Sigmoid colon (tissue), 6 donors: ENCODE measurements at regions not wholly inside any gene's neighbourhood (a gene's known extent, or its start where the extent isn't known, plus 50 kb on each side); places are given as distances from the start of the nearest gene placed in this dataset.

Source experiments
- DNase-seq: peaks from one replicate; pipeline ENCODE4 v3.0.0-alpha.2; 2019
- H3K27ac ChIP-seq, 4 donors: fragments of 200-600 bp; sonication (generic); one replicate each; pipeline ENCODE4 v1.5.1; 2016 to 2019; ENCODE audit warnings: mild to moderate bottlenecking in 1 of 4
- H3K27me3 ChIP-seq, 3 donors: fragments of 200-600 bp; sonication (generic); one replicate each; pipeline ENCODE4 v1.5.1; 2019; ENCODE audit warnings: mild to moderate bottlenecking in 1 of 3
- H3K36me3 ChIP-seq, 4 donors: fragments of 200-600 bp; sonication (generic); one replicate each; pipeline ENCODE4 v1.5.1; 2016 to 2019
- H3K4me1 ChIP-seq, 4 donors: fragments of 200-600 bp; sonication (generic); one replicate each; pipeline ENCODE4 v1.5.1; 2017 to 2019
- H3K4me3 ChIP-seq, 4 donors: fragments of 200-600 bp; sonication (generic); one replicate each; pipeline ENCODE4 v1.5.1; 2017 to 2019; ENCODE audit warnings: mild to moderate bottlenecking in 2 of 4, moderate library complexity in 1 of 4
- H3K9me3 ChIP-seq, 4 donors: fragments of 200-600 bp in 3 of 4; sonication (generic) in 3 of 4; one replicate each; pipeline versions ENCODE4 v1.5.1 to v1.6.1; 2013 to 2019
- CTCF ChIP-seq, 4 experiments: fragments of 450-650 bp in 3 of 4; fragments of 200-600 bp in 1 of 4; IDR thresholded peaks; one replicate each; pipeline ENCODE4 v1.5.1; 2016 to 2019; ENCODE audit warnings: antibody characterized with exemption in 4 of 4, mild to moderate bottlenecking in 3 of 4, moderate library complexity in 2 of 4
- EP300 ChIP-seq, 4 donors: sonication (generic); formaldehyde crosslinking; IDR thresholded peaks; one replicate each; pipeline ENCODE4 v1.6.1; 2017; ENCODE audit warnings: antibody characterized with exemption in 4 of 4
- POLR2A ChIP-seq, 2 donors: fragments of 450-650 bp; IDR thresholded peaks; one replicate each; pipeline ENCODE4 v1.6.1; 2016; ENCODE audit warnings: antibody characterized with exemption in 2 of 2, mild to moderate bottlenecking in 2 of 2, moderate library complexity in 2 of 2
- POLR2AphosphoS5 ChIP-seq, 4 donors: sonication (generic); formaldehyde crosslinking; IDR thresholded peaks; one replicate each; pipeline ENCODE4 v1.6.1; 2017; ENCODE audit warnings: antibody characterized with exemption in 4 of 4
- WGBS, 2 donors: extraction: QIAGEN DNeasy Blood & Tissue Kit; methylation state at CpG; one replicate each; pipeline ENCODE4 v1.1.7; 2013; 5-methylcytosine and 5-hydroxymethylcytosine counted together
- intact Hi-C: fragments of 100-400 bp; cut with DNase I; formaldehyde crosslinking; loops from one replicate; pipeline ENCODE4 v1.15.1; 2023
- donor health status: healthy with polysubstance abuse.
- donor health status: healthy.

GRCh38 chr4:62208921-62209320, 1008.8 kb downstream of the ADGRL3 start:
- H3K36me3 ChIP-seq: no peaks in the 10 kb centered on the region
- H3K4me1 ChIP-seq: no peaks in the 10 kb centered on the region
- no peaks in the 10 kb centered on the region for H3K27me3 ChIP-seq
- no peak overlapping the region for H3K27ac ChIP-seq
- 72 to 85% methylated on average over 4 of the region's 4 CpGs for WGBS, 2 donors
- H3K4me3 ChIP-seq: no peak overlapping the region
- intact Hi-C loops: no loop called here
- TF ChIP-seq POLR2AphosphoS5 (IDR thresholded peaks at IDR 0.05): no peak
- no peak for TF ChIP-seq POLR2A (IDR thresholded peaks at IDR 0.05)
- no peak for TF ChIP-seq CTCF (IDR thresholded peaks at IDR 0.05)
- TF ChIP-seq EP300 (IDR thresholded peaks at IDR 0.05): no peak
- no peaks in the 10 kb centered on the region for H3K9me3 ChIP-seq
- no peak for DNase-seq

- no peaks in the 10 kb centered on the region for H3K36me3 ChIP-seq
- no peaks in the 10 kb centered on the region for H3K27me3 ChIP-seq
- no peak for TF ChIP-seq EP300 (IDR thresholded peaks at IDR 0.05)
- TF ChIP-seq CTCF (IDR thresholded peaks at IDR 0.05): no peak
- TF ChIP-seq POLR2AphosphoS5 (IDR thresholded peaks at IDR 0.05): no peak
- no peak for TF ChIP-seq POLR2A (IDR thresholded peaks at IDR 0.05)
- H3K27ac ChIP-seq: no peak overlapping the region
- no peak for DNase-seq
- no peaks in the 10 kb centered on the region for H3K9me3 ChIP-seq
- intact Hi-C loops: no loop called here
- H3K4me3 ChIP-seq: no peak overlapping the region
- WGBS, 2 donors: 96 to 98% methylated on average over 4 of the region's 4 CpGs
- H3K4me1 ChIP-seq: no peaks in the 10 kb centered on the region
Observed at GRCh38 chr4:62204136-62204535, 1004.0 kb downstream of the ADGRL3 start.

GRCh38 chr4:62199291-62199810, 999.2 kb downstream of the ADGRL3 start:
- intact Hi-C loops: no loop called here
- H3K27me3 ChIP-seq: no peaks in the 10 kb centered on the region
- H3K27ac ChIP-seq: no peak overlapping the region
- TF ChIP-seq EP300 (IDR thresholded peaks at IDR 0.05) (no peak), POLR2AphosphoS5 (IDR thresholded peaks at IDR 0.05) (no peak), CTCF (IDR thresholded peaks at IDR 0.05) (no peak), POLR2A (IDR thresholded peaks at IDR 0.05) (no peak)
- H3K4me1 ChIP-seq: no peaks in the 10 kb centered on the region
- H3K9me3 ChIP-seq: no peaks in the 10 kb centered on the region
- WGBS, 2 donors: 71 to 74% methylated on average over 8 of the region's 8 CpGs
- DNase-seq: no peak
- H3K4me3 ChIP-seq: no peak overlapping the region
- no peaks in the 10 kb centered on the region for H3K36me3 ChIP-seq

- DNase-seq: no peak
- no peaks in the 10 kb centered on the region for H3K36me3 ChIP-seq
- whole genome bisulfite sequencing, 2 donors: 83 to 96% methylated on average over 5 of the region's 5 CpGs
- no peaks in the 10 kb centered on the region for H3K4me1 ChIP-seq
- no peaks in the 10 kb centered on the region for H3K9me3 ChIP-seq
- H3K27me3 ChIP-seq: no peaks in the 10 kb centered on the region
- H3K27ac ChIP-seq: no peak overlapping the region
- TF ChIP-seq POLR2AphosphoS5 (IDR thresholded peaks at IDR 0.05): no peak
- no peak for TF ChIP-seq CTCF (IDR thresholded peaks at IDR 0.05)
- TF ChIP-seq EP300 (IDR thresholded peaks at IDR 0.05): no peak
- no peak for TF ChIP-seq POLR2A (IDR thresholded peaks at IDR 0.05)
- no peak overlapping the region for H3K4me3 ChIP-seq
- intact Hi-C loops: no loop called here
Observed at GRCh38 chr4:62196338-62196737, 996.2 kb downstream of the ADGRL3 start.

GRCh38 chr4:62194342-62194741, 994.2 kb downstream of the ADGRL3 start:
- no peaks in the 10 kb centered on the region for H3K27me3 ChIP-seq
- TF ChIP-seq CTCF (IDR thresholded peaks at IDR 0.05): no peak
- TF ChIP-seq EP300 (IDR thresholded peaks at IDR 0.05): no peak
- no peak for TF ChIP-seq POLR2AphosphoS5 (IDR thresholded peaks at IDR 0.05)
- no peak for TF ChIP-seq POLR2A (IDR thresholded peaks at IDR 0.05)
- no peaks in the 10 kb centered on the region for H3K4me1 ChIP-seq
- H3K36me3 ChIP-seq: no peaks in the 10 kb centered on the region
- 80 to 87% methylated on average over 2 of the region's 2 CpGs for WGBS, 2 donors
- no peaks in the 10 kb centered on the region for H3K9me3 ChIP-seq
- no peak overlapping the region for H3K27ac ChIP-seq
- DNase-seq: no peak
- intact Hi-C loops: no loop called here
- H3K4me3 ChIP-seq: no peak overlapping the region
